ENCODE measurements at regions not wholly inside any gene's neighbourhood (a gene's known extent, or its start where the extent isn't known, plus 50 kb on each side); places are given as distances from the start of the nearest gene placed in this dataset.

DNA sequence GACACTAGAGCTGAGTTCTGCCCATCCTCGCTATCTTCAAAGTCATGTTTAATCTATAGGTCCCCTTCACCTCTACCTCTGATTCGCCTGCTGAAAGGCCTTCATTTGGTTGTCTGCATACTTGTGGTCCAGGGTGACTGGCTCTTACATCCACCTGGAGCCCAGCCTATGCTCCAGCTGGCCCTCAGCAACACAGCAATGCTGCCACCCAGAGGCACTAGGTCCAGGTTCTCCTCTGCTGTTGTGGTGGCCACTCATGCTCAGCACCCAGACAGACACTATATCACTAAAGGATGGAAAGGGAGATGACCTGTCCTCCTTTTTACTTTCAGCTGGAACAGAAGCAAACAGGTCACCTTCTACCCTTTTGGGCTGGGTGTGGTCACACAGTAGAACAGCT is 242.3 kb upstream of the HSFY2 start:
- intact Hi-C loops (cut with DNase I), result no loop called here
- H3K4me1 ChIP-seq, result no peaks in the 10 kb centered on the region
- no peak overlapping the region for H3K27ac ChIP-seq
- 98% methylated on average over 2 of the region's 2 CpGs; no CpG with 5 or more reads in 1 of the 2 donors for WGBS, 2 donors
- ATAC-seq, result no peak
- H3K36me3 ChIP-seq, result no peaks in the 10 kb centered on the region
- H3K27me3 ChIP-seq, result no peaks in the 10 kb centered on the region
- no peak for DNase-seq
- no peak for TF ChIP-seq CTCF (IDR thresholded peaks at IDR 0.05)
- no peak for FAIRE-seq
- H3K4me3 ChIP-seq, result no peak overlapping the region
- no peaks in the 10 kb centered on the region for H3K9me3 ChIP-seq

DNA sequence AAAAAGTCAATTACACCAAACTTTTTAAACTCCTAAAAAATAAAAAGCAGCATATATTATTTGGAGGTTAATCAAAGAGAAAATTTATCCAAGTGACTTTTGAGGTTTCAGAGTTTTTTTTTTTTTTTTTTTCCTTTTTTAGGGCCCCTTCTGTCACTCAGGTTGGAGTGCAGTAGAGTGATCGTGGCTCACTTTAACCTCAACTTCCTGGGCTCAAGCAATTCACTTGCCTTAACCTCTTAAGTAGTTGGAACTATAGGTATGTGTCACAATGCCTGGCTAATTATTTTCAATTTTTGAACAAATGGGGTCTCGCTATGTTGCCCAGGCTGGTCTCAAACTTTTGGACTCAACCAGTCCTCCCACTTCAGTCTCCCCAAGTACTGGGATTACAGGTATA is 241.7 kb upstream of the HSFY2 start:
- FAIRE-seq, result no peak

GRCh38 chrY:19012985-19013384 is 239.4 kb upstream of the HSFY2 start:
- Histone ChIP-seq H3K4me3 (no peak overlapping the region), H3K4me1 (no peaks in the 10 kb centered on the region), H3K9me3 (no peaks in the 10 kb centered on the region), H3K27ac (no peak overlapping the region), H3K36me3 (no peaks in the 10 kb centered on the region), H3K27me3 (no peaks in the 10 kb centered on the region)
- FAIRE-seq, result no peak
- intact Hi-C loops (cut with DNase I), result no loop called here
- no peak for DNase-seq
- no peak for TF ChIP-seq CTCF (IDR thresholded peaks at IDR 0.05)
- no peak for ATAC-seq
- WGBS, 2 donors, result 36% methylated on average over 2 of the region's 2 CpGs; no CpG with 5 or more reads in 1 of the 2 donors

More for the DNA sequence above, 241.7 kb upstream of the HSFY2 start:
- Histone ChIP-seq H3K27ac (no peak overlapping the region), H3K27me3 (no peaks in the 10 kb centered on the region), H3K9me3 (no peaks in the 10 kb centered on the region), H3K36me3 (no peaks in the 10 kb centered on the region), H3K4me1 (no peaks in the 10 kb centered on the region), H3K4me3 (no peak overlapping the region)
- ATAC-seq (no peak), DNase-seq (no peak)
- intact Hi-C loops (cut with DNase I), result no loop called here
- TF ChIP-seq CTCF (IDR thresholded peaks at IDR 0.05), result no peak
- 89% methylated on average over 2 of the region's 2 CpGs; no CpG with 5 or more reads in 1 of the 2 donors for WGBS, 2 donors

DNA sequence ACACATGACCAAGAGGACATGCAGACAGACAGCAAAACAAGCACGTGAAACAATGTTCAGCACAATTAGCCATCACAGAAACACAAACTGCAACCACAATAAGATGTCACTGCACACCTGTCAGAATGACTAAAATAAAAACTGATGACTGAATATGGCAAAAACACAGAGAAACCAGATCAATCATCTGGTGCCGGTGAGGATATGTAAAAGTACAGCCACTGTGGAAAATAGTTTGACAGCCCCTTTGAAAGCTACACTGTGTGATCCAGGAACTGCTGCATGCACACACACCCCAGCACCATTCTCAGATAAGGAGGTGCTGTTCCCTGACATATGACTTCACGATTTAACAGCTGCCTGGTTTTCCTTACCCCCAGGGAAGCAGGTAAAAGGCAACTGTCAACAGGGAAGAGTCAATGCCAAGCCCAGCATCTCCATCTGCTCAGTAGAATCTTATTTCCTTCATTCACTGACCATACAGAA is 238.1 kb upstream of the HSFY2 start:
- no peak for TF ChIP-seq CTCF (IDR thresholded peaks at IDR 0.05)
- Histone ChIP-seq H3K4me3 (no peak overlapping the region), H3K4me1 (no peaks in the 10 kb centered on the region), H3K27ac (no peak overlapping the region), H3K27me3 (no peaks in the 10 kb centered on the region), H3K36me3 (no peaks in the 10 kb centered on the region), H3K9me3 (no peaks in the 10 kb centered on the region)
- ATAC-seq, result no peak
- 29% methylated on average over 3 of the region's 3 CpGs; no CpG with 5 or more reads in 1 of the 2 donors for WGBS, 2 donors
- intact Hi-C loops (cut with DNase I), result no loop called here
- no peak for DNase-seq
- FAIRE-seq, result no peak

DNA sequence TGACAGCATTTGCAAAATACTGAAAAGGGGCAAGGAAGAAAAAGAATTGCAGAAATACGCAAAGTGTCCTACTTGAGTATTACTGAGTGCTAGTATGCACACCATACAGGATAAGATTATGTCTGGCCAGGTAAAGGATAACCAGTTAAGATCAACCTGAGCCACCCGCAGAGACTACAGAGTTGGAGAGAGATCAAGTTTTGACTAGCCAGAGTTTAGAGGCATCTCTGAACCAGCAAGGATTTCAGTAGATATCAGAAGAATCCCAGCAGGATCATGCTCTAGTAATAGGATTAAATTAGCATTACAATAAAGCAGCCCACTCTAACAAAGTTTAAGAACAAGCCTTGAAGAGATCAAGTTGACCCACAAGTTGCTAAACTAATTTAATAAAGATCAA is 232.7 kb upstream of the HSFY2 start:
- H3K4me3 ChIP-seq, result no peak overlapping the region
- FAIRE-seq, result no peak
- 84% methylated on average over 2 of the region's 2 CpGs; no CpG with 5 or more reads in 1 of the 2 donors for WGBS, 2 donors
- no peak for ATAC-seq
- H3K27ac ChIP-seq, result no peak overlapping the region
- DNase-seq, result no peak
- intact Hi-C loops (cut with DNase I), result no loop called here
- no peaks in the 10 kb centered on the region for H3K36me3 ChIP-seq
- no peaks in the 10 kb centered on the region for H3K27me3 ChIP-seq
- no peaks in the 10 kb centered on the region for H3K9me3 ChIP-seq
- TF ChIP-seq CTCF (IDR thresholded peaks at IDR 0.05), result no peak
- H3K4me1 ChIP-seq, result no peaks in the 10 kb centered on the region

Data from pancreas (tissue), 10 donors.